Astrocyte of the cerebellum (primary cell): ENCODE measurements at regions not wholly inside any gene's neighbourhood (a gene's known extent, or its start where the extent isn't known, plus 50 kb on each side); places are given as distances from the start of the nearest gene placed in this dataset.

Source experiments
- DNase-seq: peaks from one replicate; pipeline ENCODE4 v3.0.0-alpha.2; 2011; ENCODE audit warnings: low read depth
- H3K4me3 ChIP-seq: 2 replicates; pipeline ENCODE4 v1.5.1; 2011; ENCODE audit warnings: mild to moderate bottlenecking, low read depth, low read length, moderate library complexity
- in situ Hi-C: cut with HindIII; loops from 2 replicates; pipeline ENCODE4 v1.10.0; 2017; ENCODE audit warnings: low sequenced_read_pairs
- TF ChIP-seq, protein P1 (sequence below): IDR thresholded peaks from 2 replicates; pipeline ENCODE4 v1.5.1; 2012; ENCODE audit warnings: low read length, low read depth, moderate library complexity, mild to moderate bottlenecking; ENCODE audit errors: missing control alignments

DNA sequence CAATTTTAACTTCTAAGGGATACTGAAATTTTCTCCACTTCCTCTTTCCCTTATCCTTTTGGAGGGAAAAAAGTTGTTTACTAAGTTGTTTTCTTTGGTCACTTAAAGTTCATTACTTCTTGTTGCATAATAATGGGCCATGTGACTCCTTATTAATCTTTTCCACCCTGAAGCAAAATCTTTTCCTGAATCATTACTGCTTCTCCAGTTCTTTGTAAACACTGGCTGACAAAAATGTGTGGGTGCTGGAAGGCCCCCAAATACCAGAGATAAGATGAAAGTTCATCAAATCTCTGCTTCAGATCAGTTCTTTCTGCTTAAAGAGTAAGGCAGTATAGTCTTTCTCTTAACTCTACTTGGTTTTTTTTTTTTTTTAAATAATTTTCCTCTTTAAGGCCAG, 108.9 kb upstream of the NHS start:
- in situ Hi-C loops = no loop called here
- no peak overlapping the region for H3K4me3 ChIP-seq

DNA sequence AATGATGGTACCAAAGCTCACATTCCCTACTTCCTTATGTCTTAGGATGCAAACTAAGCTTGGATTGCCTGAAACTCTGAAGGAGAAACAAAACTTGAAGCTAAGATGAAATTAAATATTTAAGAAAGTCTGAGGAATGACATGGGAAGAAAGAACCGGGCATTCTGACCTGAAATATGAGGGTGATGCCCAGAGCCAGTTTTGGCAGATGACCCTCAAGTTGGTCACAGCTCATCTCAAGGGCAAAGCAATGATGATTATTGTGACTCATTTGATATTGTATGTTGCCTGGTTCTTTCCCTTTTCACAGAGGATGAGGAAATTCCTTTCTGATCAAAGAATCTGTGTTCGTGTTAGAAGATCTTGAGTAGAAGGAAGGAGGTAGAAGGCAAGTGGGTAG, 96.0 kb upstream of the NHS start:
- in situ Hi-C loops = no loop called here
- TF ChIP-seq, protein P1, sequence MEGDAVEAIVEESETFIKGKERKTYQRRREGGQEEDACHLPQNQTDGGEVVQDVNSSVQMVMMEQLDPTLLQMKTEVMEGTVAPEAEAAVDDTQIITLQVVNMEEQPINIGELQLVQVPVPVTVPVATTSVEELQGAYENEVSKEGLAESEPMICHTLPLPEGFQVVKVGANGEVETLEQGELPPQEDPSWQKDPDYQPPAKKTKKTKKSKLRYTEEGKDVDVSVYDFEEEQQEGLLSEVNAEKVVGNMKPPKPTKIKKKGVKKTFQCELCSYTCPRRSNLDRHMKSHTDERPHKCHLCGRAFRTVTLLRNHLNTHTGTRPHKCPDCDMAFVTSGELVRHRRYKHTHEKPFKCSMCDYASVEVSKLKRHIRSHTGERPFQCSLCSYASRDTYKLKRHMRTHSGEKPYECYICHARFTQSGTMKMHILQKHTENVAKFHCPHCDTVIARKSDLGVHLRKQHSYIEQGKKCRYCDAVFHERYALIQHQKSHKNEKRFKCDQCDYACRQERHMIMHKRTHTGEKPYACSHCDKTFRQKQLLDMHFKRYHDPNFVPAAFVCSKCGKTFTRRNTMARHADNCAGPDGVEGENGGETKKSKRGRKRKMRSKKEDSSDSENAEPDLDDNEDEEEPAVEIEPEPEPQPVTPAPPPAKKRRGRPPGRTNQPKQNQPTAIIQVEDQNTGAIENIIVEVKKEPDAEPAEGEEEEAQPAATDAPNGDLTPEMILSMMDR = no peak
- no peak for DNase-seq
- no peak overlapping the region for H3K4me3 ChIP-seq

More for the DNA sequence above, 108.9 kb upstream of the NHS start:
- TF ChIP-seq, protein P1 = no peak
- no peak for DNase-seq

DNA sequence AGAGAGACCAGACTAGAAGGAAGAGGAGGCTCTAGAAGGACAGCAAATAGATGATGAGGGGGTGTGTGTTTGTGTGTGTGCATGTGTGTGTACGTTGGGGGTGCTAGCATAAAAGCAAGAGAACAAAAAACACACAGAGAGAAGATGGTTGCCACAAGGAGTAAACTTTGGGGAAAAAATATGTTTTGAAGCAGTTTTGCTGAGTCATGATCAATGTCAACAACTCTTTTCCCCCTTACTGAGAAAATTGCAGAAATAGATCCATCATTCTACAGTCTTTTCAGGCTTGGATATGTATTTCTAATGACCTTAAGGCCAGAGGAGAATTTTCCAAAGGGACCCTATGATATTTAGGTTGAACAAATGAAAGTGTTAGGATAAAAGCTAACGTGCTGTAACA, 89.0 kb upstream of the NHS start:
- no peak overlapping the region for H3K4me3 ChIP-seq
- TF ChIP-seq, protein P1 = no peak
- in situ Hi-C loops = no loop called here

DNA sequence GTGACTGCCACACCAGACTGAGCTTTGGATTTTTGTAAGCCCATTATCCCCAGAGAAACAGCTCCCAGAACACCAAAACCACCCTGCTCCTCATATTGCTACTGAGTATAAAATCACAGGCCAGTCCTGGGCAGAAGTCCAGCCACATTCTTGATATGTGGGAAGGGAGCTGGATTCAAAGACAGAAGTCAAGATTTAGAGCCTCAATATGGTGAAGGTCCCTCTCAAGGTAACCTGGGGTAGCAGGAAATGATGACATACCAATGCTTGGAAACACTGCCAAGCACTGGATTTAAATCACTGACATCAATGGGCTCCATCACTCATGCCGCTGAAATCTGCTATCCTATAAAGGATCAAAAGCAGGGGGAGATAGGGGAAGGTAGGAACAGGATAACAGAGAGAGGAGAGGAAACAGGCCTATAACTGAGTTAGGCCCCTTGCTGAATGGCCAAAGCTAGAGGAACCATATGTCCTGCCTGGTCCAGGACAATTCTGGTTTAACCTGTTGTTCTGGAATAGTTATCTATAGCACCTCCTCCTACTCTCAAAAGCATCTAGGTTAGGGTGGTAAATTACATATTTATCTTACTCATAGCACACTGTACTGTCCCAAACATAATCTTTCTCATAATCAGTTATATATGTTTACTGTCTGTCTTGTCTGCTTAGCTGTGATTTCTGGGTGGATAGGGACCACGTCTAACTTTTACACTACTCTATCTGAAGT, 83.7 kb upstream of the NHS start:
- in situ Hi-C loops = no loop called here
- H3K4me3 ChIP-seq = no peak overlapping the region
- no peak for DNase-seq
- TF ChIP-seq, protein P1 = no peak

More for the DNA sequence above, 89.0 kb upstream of the NHS start:
- DNase-seq = no peak

DNA sequence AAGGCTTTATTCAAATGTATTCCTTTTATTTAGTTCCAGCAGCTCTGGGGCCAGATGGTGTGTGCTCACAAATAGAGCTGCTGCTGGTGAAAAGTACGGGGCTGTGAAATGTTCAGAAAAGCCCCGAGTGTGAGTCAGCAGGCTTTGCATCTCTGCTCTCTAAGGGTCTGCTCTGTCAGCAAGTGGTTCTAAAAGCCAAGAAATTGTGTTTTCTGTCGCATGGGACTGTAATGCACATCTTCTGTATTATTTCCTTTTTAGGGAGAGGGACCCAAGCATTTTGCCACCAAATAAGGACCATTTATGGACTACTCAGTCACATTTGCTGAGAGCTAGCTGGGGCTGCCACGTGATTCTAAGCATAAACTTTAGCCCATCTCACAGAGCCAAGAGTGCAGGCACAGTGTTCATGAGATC, 82.9 kb upstream of the NHS start:
- in situ Hi-C loops = no loop called here
- DNase-seq = no peak
- TF ChIP-seq, protein P1 = no peak
- no peak overlapping the region for H3K4me3 ChIP-seq

DNA sequence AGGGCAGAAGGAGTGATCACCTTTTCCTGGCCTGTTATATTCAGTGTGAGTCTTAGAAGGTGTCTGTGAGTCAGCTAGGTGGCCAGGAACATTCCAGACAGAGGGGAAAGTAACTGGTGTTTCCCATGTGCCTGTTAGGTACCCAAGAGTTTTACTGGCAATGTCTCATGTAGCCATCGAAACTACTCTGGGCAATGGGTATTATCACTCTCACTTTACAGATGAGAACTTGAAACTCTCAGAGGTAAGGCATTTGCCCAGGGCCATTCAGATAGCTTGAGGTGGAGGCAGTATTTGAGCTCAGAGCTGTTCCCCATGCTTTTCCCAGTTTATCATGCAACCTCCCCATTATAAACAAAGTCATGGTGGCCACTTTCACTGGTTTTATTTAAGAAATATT, 80.4 kb upstream of the NHS start:
- H3K4me3 ChIP-seq = no peak overlapping the region
- TF ChIP-seq, protein P1 = no peak
- no peak for DNase-seq
- in situ Hi-C loops = no loop called here
